Fibroblast of lung (primary cell): ENCODE measurements at regions not wholly inside any gene's neighbourhood (a gene's known extent, or its start where the extent isn't known, plus 50 kb on each side); places are given as distances from the start of the nearest gene placed in this dataset.
"Not testable (repeated sequence)": the region's sequence is repeated elsewhere in the genome, so short reads cannot be mapped to it uniquely, and the experiment has no call there.

Experiments
- DNase-seq, 2 donors: peaks; one replicate each; pipeline versions ENCODE4 v3.0.0 to v3.0.0-alpha.2; 2010; ENCODE audit warnings: low read depth in 2 of 2
- H2AFZ ChIP-seq: 2 replicates; pipeline ENCODE4 v1.5.1; 2012; ENCODE audit warnings: low read length, control low read depth, inconsistent platforms
- H3K27ac ChIP-seq: 2 replicates; pipeline ENCODE4 v1.5.1; 2011; ENCODE audit warnings: low read length, control low read depth; ENCODE audit not compliant: insufficient read depth
- H3K27me3 ChIP-seq: 2 replicates; pipeline ENCODE4 v1.5.1; 2011; ENCODE audit warnings: mild to moderate bottlenecking, low read length; ENCODE audit not compliant: control insufficient read depth, insufficient read depth
- H3K36me3 ChIP-seq: 2 replicates; pipeline ENCODE4 v1.5.1; 2011; ENCODE audit warnings: low read length; ENCODE audit not compliant: control insufficient read depth, insufficient read depth
- H3K4me1 ChIP-seq: 2 replicates; pipeline ENCODE4 v1.5.1; 2011; ENCODE audit warnings: low read length; ENCODE audit not compliant: control insufficient read depth, insufficient read depth; ENCODE audit errors: extremely low read depth
- H3K4me2 ChIP-seq: 2 replicates; pipeline ENCODE4 v1.5.1; 2011; ENCODE audit warnings: low read length, control low read depth; ENCODE audit not compliant: insufficient read depth; ENCODE audit errors: extremely low read depth
- H3K4me3 ChIP-seq, 4 experiments: fragments of 200-600 bp in 1 of 4; sonication (generic) in 1 of 4; replicated peaks in 1 of 4; 2 replicates each; pipeline ENCODE4 v1.5.1; 2011 to 2016; ENCODE audit warnings: low read length in 4 of 4, low read depth in 3 of 4, mild to moderate bottlenecking in 3 of 4, control low read depth in 2 of 4, inconsistent platforms in 1 of 4, mixed read lengths in 1 of 4; ENCODE audit not compliant: insufficient read depth in 1 of 4; ENCODE audit errors: control extremely low read depth in 1 of 4
- H3K79me2 ChIP-seq: 2 replicates; pipeline ENCODE4 v1.5.1; 2012; ENCODE audit warnings: mild to moderate bottlenecking, low read length, inconsistent platforms; ENCODE audit not compliant: control insufficient read depth, insufficient read depth
- H3K9ac ChIP-seq: 2 replicates; pipeline ENCODE4 v1.5.1; 2011; ENCODE audit warnings: mild to moderate bottlenecking, low read length, control low read depth; ENCODE audit not compliant: insufficient read depth
- H3K9me3 ChIP-seq: 2 replicates; pipeline ENCODE4 v1.5.1; 2012; ENCODE audit warnings: low read depth, low read length; ENCODE audit not compliant: control insufficient read depth, insufficient read depth
- H4K20me1 ChIP-seq: 2 replicates; pipeline ENCODE4 v1.5.1; 2011; ENCODE audit warnings: low read length; ENCODE audit not compliant: control insufficient read depth, insufficient read depth; ENCODE audit errors: extremely low read depth
- CTCF ChIP-seq, 2 donors: IDR thresholded peaks in 1 of 2; conservative IDR thresholded peaks in 1 of 2; 1 replicate in 1 of 2; 2 replicates in 1 of 2; pipeline ENCODE4 v1.5.1; 2011 to 2012; ENCODE audit warnings: low read length in 2 of 2, control low read depth in 1 of 2, inconsistent platforms in 1 of 2, low read depth in 1 of 2, mild to moderate bottlenecking in 1 of 2
- EZH2 ChIP-seq: IDR thresholded peaks from 2 replicates; pipeline ENCODE4 v1.5.1; 2012; ENCODE audit warnings: low read length, control low read depth, mild to moderate bottlenecking; ENCODE audit errors: missing control alignments

- peaks cover 4% of the 10 kb centered on the region for H3K36me3 ChIP-seq
- H3K9me3 ChIP-seq: no peaks in the 10 kb centered on the region
- no peak overlapping the region for H3K9ac ChIP-seq
- no peaks in the 10 kb centered on the region for H3K79me2 ChIP-seq
- DNase-seq: no peak
- no peaks in the 10 kb centered on the region for H4K20me1 ChIP-seq
- H3K4me1 ChIP-seq: no peaks in the 10 kb centered on the region
- H3K27ac ChIP-seq: no peak overlapping the region
- TF ChIP-seq CTCF (conservative IDR thresholded peaks at IDR 0.05 in 1 of 2, IDR thresholded peaks at IDR 0.05 in 1 of 2; ENCODE audit: low read depth in 1 of 2, low read length in 2 of 2) (no peak), EZH2 (no peak)
- H3K27me3 ChIP-seq: no peaks in the 10 kb centered on the region
- H2AFZ ChIP-seq: no peak overlapping the region
- H3K4me3 ChIP-seq: no peak overlapping the region
- H3K4me2 ChIP-seq: no peak overlapping the region
Observed at GRCh38 chr6:144429753-144430152, 144.6 kb downstream of the UTRN start.

GRCh38 chr6:144433446-144433845 lies 148.3 kb downstream of the UTRN start:
- not testable (repeated sequence) for H3K36me3 ChIP-seq, H3K79me2 ChIP-seq, H3K4me1 ChIP-seq, H3K4me3 ChIP-seq, H3K27me3 ChIP-seq, H3K4me2 ChIP-seq, DNase-seq, H2AFZ ChIP-seq, H3K27ac ChIP-seq, H3K9me3 ChIP-seq, H4K20me1 ChIP-seq, H3K9ac ChIP-seq

- Histone ChIP-seq H2AFZ (no peak overlapping the region), H3K9me3 (no peaks in the 10 kb centered on the region), H3K4me2 (no peak overlapping the region), H3K79me2 (no peaks in the 10 kb centered on the region), H3K9ac (no peak overlapping the region), H3K36me3 (peaks cover 2% of the 10 kb centered on the region), H3K4me1 (no peaks in the 10 kb centered on the region), H3K27me3 (no peaks in the 10 kb centered on the region), H3K4me3 (no peak overlapping the region), H4K20me1 (no peaks in the 10 kb centered on the region), H3K27ac (no peak overlapping the region)
- DNase-seq: peak; percentile 74 to 91
- TF ChIP-seq CTCF (conservative IDR thresholded peaks at IDR 0.05 in 1 of 2, IDR thresholded peaks at IDR 0.05 in 1 of 2; ENCODE audit: low read depth in 1 of 2, low read length in 2 of 2): no peak
- TF ChIP-seq EZH2: no peak
Observed at GRCh38 chr6:144434308-144434990, 149.3 kb downstream of the UTRN start.
